Fibroblast of lung (primary cell): ENCODE measurements at regions not wholly inside any gene's neighbourhood (a gene's known extent, or its start where the extent isn't known, plus 50 kb on each side); places are given as distances from the start of the nearest gene placed in this dataset.

Experiments
- DNase-seq, 2 donors: peaks; one replicate each; pipeline versions ENCODE4 v3.0.0 to v3.0.0-alpha.2; 2010; ENCODE audit warnings: low read depth in 2 of 2
- H2AFZ ChIP-seq: 2 replicates; pipeline ENCODE4 v1.5.1; 2012; ENCODE audit warnings: low read length, control low read depth, inconsistent platforms
- H3K27ac ChIP-seq: 2 replicates; pipeline ENCODE4 v1.5.1; 2011; ENCODE audit warnings: low read length, control low read depth; ENCODE audit not compliant: insufficient read depth
- H3K27me3 ChIP-seq: 2 replicates; pipeline ENCODE4 v1.5.1; 2011; ENCODE audit warnings: mild to moderate bottlenecking, low read length; ENCODE audit not compliant: control insufficient read depth, insufficient read depth
- H3K36me3 ChIP-seq: 2 replicates; pipeline ENCODE4 v1.5.1; 2011; ENCODE audit warnings: low read length; ENCODE audit not compliant: control insufficient read depth, insufficient read depth
- H3K4me1 ChIP-seq: 2 replicates; pipeline ENCODE4 v1.5.1; 2011; ENCODE audit warnings: low read length; ENCODE audit not compliant: control insufficient read depth, insufficient read depth; ENCODE audit errors: extremely low read depth
- H3K4me2 ChIP-seq: 2 replicates; pipeline ENCODE4 v1.5.1; 2011; ENCODE audit warnings: low read length, control low read depth; ENCODE audit not compliant: insufficient read depth; ENCODE audit errors: extremely low read depth
- H3K4me3 ChIP-seq, 4 experiments: fragments of 200-600 bp in 1 of 4; sonication (generic) in 1 of 4; replicated peaks in 1 of 4; 2 replicates each; pipeline ENCODE4 v1.5.1; 2011 to 2016; ENCODE audit warnings: low read length in 4 of 4, low read depth in 3 of 4, mild to moderate bottlenecking in 3 of 4, control low read depth in 2 of 4, inconsistent platforms in 1 of 4, mixed read lengths in 1 of 4; ENCODE audit not compliant: insufficient read depth in 1 of 4; ENCODE audit errors: control extremely low read depth in 1 of 4
- H3K79me2 ChIP-seq: 2 replicates; pipeline ENCODE4 v1.5.1; 2012; ENCODE audit warnings: mild to moderate bottlenecking, low read length, inconsistent platforms; ENCODE audit not compliant: control insufficient read depth, insufficient read depth
- H3K9ac ChIP-seq: 2 replicates; pipeline ENCODE4 v1.5.1; 2011; ENCODE audit warnings: mild to moderate bottlenecking, low read length, control low read depth; ENCODE audit not compliant: insufficient read depth
- H3K9me3 ChIP-seq: 2 replicates; pipeline ENCODE4 v1.5.1; 2012; ENCODE audit warnings: low read depth, low read length; ENCODE audit not compliant: control insufficient read depth, insufficient read depth
- H4K20me1 ChIP-seq: 2 replicates; pipeline ENCODE4 v1.5.1; 2011; ENCODE audit warnings: low read length; ENCODE audit not compliant: control insufficient read depth, insufficient read depth; ENCODE audit errors: extremely low read depth
- CTCF ChIP-seq, 2 donors: IDR thresholded peaks in 1 of 2; conservative IDR thresholded peaks in 1 of 2; 1 replicate in 1 of 2; 2 replicates in 1 of 2; pipeline ENCODE4 v1.5.1; 2011 to 2012; ENCODE audit warnings: low read length in 2 of 2, control low read depth in 1 of 2, inconsistent platforms in 1 of 2, low read depth in 1 of 2, mild to moderate bottlenecking in 1 of 2
- EZH2 ChIP-seq: IDR thresholded peaks from 2 replicates; pipeline ENCODE4 v1.5.1; 2012; ENCODE audit warnings: low read length, control low read depth, mild to moderate bottlenecking; ENCODE audit errors: missing control alignments

- H3K27ac ChIP-seq: no peak overlapping the region
- H3K36me3 ChIP-seq: no peaks in the 10 kb centered on the region
- H4K20me1 ChIP-seq: no peaks in the 10 kb centered on the region
- H3K4me3 ChIP-seq: no peak overlapping the region
- no peak overlapping the region for H3K9ac ChIP-seq
- H3K27me3 ChIP-seq: no peaks in the 10 kb centered on the region
- H3K4me1 ChIP-seq: no peaks in the 10 kb centered on the region
- no peaks in the 10 kb centered on the region for H3K9me3 ChIP-seq
- DNase-seq: no peak
- no peak overlapping the region for H2AFZ ChIP-seq
- H3K4me2 ChIP-seq: no peak overlapping the region
- TF ChIP-seq CTCF (conservative IDR thresholded peaks at IDR 0.05 in 1 of 2, IDR thresholded peaks at IDR 0.05 in 1 of 2; ENCODE audit: low read depth in 1 of 2, low read length in 2 of 2): no peak
- no peak for TF ChIP-seq EZH2
- H3K79me2 ChIP-seq: no peaks in the 10 kb centered on the region
Observed at GRCh38 chr1:185559151-185559550, 175.0 kb upstream of the HMCN1 start.

DNA sequence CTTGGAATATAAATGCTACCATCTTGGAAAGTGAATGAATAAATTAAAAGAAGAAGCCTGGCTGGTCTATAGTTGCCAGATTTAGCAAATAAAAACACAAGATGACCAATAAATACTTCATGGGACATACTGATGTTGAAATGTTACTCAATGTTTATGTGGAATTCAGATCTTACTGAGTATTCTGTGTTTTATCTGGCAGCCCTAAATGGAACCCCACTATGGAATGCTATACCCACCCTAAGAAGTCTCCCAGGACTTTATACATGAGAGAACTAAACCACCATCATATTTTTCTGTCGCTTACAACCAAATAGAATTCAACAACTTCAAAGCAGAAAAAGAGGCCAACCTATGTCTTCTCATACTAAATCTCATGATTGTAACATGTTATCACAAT is 177.6 kb upstream of the HMCN1 start:
- no peak overlapping the region for H3K4me2 ChIP-seq
- H3K27me3 ChIP-seq: no peaks in the 10 kb centered on the region
- H3K9ac ChIP-seq: no peak overlapping the region
- no peaks in the 10 kb centered on the region for H4K20me1 ChIP-seq
- no peak overlapping the region for H3K27ac ChIP-seq
- TF ChIP-seq EZH2 (no peak), CTCF (conservative IDR thresholded peaks at IDR 0.05 in 1 of 2, IDR thresholded peaks at IDR 0.05 in 1 of 2; ENCODE audit: low read depth in 1 of 2, low read length in 2 of 2) (no peak)
- DNase-seq: no peak
- no peaks in the 10 kb centered on the region for H3K36me3 ChIP-seq
- no peaks in the 10 kb centered on the region for H3K79me2 ChIP-seq
- H3K4me3 ChIP-seq: no peak overlapping the region
- H2AFZ ChIP-seq: no peak overlapping the region
- no peaks in the 10 kb centered on the region for H3K9me3 ChIP-seq
- H3K4me1 ChIP-seq: no peaks in the 10 kb centered on the region

GRCh38 chr1:185555743-185556142 is 178.4 kb upstream of the HMCN1 start:
- H3K36me3 ChIP-seq: no peaks in the 10 kb centered on the region
- H3K4me2 ChIP-seq: no peak overlapping the region
- H3K27me3 ChIP-seq: no peaks in the 10 kb centered on the region
- H3K27ac ChIP-seq: no peak overlapping the region
- no peak overlapping the region for H3K4me3 ChIP-seq
- TF ChIP-seq CTCF (conservative IDR thresholded peaks at IDR 0.05 in 1 of 2, IDR thresholded peaks at IDR 0.05 in 1 of 2; ENCODE audit: low read depth in 1 of 2, low read length in 2 of 2) (no peak), EZH2 (no peak)
- H3K79me2 ChIP-seq: no peaks in the 10 kb centered on the region
- H3K4me1 ChIP-seq: no peaks in the 10 kb centered on the region
- H3K9ac ChIP-seq: no peak overlapping the region
- H4K20me1 ChIP-seq: no peaks in the 10 kb centered on the region
- H3K9me3 ChIP-seq: no peaks in the 10 kb centered on the region
- no peak overlapping the region for H2AFZ ChIP-seq
- no peak for DNase-seq
